H1 (cell line): ENCODE measurements at regions not wholly inside any gene's neighbourhood (a gene's known extent, or its start where the extent isn't known, plus 50 kb on each side); places are given as distances from the start of the nearest gene placed in this dataset.

ENCODE experiments used
- CTCF ChIA-PET: fragments of 300-600 bp; sonication (Branson Sonifier 250); formaldehyde crosslinking; loops from one replicate; lab custom pipeline; 2021; ENCODE audit not compliant: partially characterized antibody; lab: Charles Lee
- POLR2A ChIA-PET: fragments of 300-600 bp; sonication (Branson Sonifier 250); formaldehyde crosslinking; loops from one replicate; lab custom pipeline; 2021; ENCODE audit warnings: inconsistent platforms; ENCODE audit not compliant: partially characterized antibody; lab: Charles Lee
- DNase-seq, 2 experiments: peaks; one replicate each; pipeline versions ENCODE4 v3.0.0 to v3.0.0-alpha.2; 2010 to 2022; ENCODE audit warnings: low spot score in 2 of 2, low read depth in 1 of 2, mixed read lengths in 1 of 2
- FAIRE-seq: peaks from 2 replicates; lab custom pipeline; 2011; peaks lifted over from hg19 to GRCh38; lab: Jason Lieb, UNC
- H2AFZ ChIP-seq: 2 replicates; pipeline ENCODE4 v1.8.1; 2012; ENCODE audit warnings: low read length, inconsistent platforms
- H2AK5ac ChIP-seq: 2 replicates; pipeline ENCODE4 v1.6.1; 2013; ENCODE audit warnings: low read depth, low read length
- H2BK120ac ChIP-seq: replicated peaks from 2 replicates; pipeline ENCODE3; 2013; ENCODE audit warnings: low read depth, low read length, inconsistent platforms
- H2BK12ac ChIP-seq: 2 replicates; pipeline ENCODE4 v1.6.1; 2013; ENCODE audit warnings: low read depth, low read length
- H2BK15ac ChIP-seq: 2 replicates; pipeline ENCODE4 v1.6.1; 2013; ENCODE audit warnings: low read length
- H2BK20ac ChIP-seq: 2 replicates; pipeline ENCODE4 v1.6.1; 2013; ENCODE audit warnings: low read length
- H2BK5ac ChIP-seq: 2 replicates; pipeline ENCODE4 v1.6.1; 2013; ENCODE audit warnings: low read depth, low read length
- H3K14ac ChIP-seq: 2 replicates; pipeline ENCODE4 v1.6.1; 2013; ENCODE audit warnings: inconsistent platforms; ENCODE audit not compliant: insufficient read length
- H3K18ac ChIP-seq: 2 replicates; pipeline ENCODE4 v1.6.1; 2013; ENCODE audit warnings: low read length; ENCODE audit errors: extremely low read depth
- H3K23ac ChIP-seq: 2 replicates; pipeline ENCODE4 v1.6.1; 2013; ENCODE audit warnings: inconsistent platforms; ENCODE audit not compliant: insufficient read length
- H3K23me2 ChIP-seq: 2 replicates; pipeline ENCODE4 v1.6.1; 2013; ENCODE audit warnings: low read depth, low read length
- H3K27ac ChIP-seq: 2 replicates; pipeline ENCODE4 v1.6.1; 2011; ENCODE audit warnings: low read depth, low read length, inconsistent platforms
- H3K27me3 ChIP-seq, 4 experiments: replicated peaks in 1 of 4; 1 replicate in 1 of 4; 2 replicates in 3 of 4; pipeline versions ENCODE4 v1.6.1 to v1.8.1; 2011 to 2013; ENCODE audit warnings: low read length in 3 of 4, mild to moderate bottlenecking in 3 of 4, inconsistent platforms in 2 of 4, mixed read lengths in 2 of 4, moderate library complexity in 1 of 4; ENCODE audit not compliant: control insufficient read depth in 3 of 4, insufficient read depth in 3 of 4; ENCODE audit errors: extremely low read depth in 1 of 4
- H3K36me3 ChIP-seq, 4 experiments: 2 replicates each; pipeline versions ENCODE4 v1.6.1 to v1.8.1; 2011 to 2013; ENCODE audit warnings: mild to moderate bottlenecking in 4 of 4, low read length in 3 of 4, moderate library complexity in 2 of 4, control low read depth in 1 of 4, inconsistent platforms in 1 of 4; ENCODE audit not compliant: insufficient read depth in 4 of 4, control insufficient read depth in 2 of 4
- H3K4ac ChIP-seq: replicated peaks from 2 replicates; pipeline ENCODE3; 2013; ENCODE audit warnings: low read length, low read depth, mixed read lengths, inconsistent platforms; ENCODE audit not compliant: insufficient read length
- H3K4me1 ChIP-seq, 4 experiments: replicated peaks in 1 of 4; 1 replicate in 1 of 4; 2 replicates in 3 of 4; pipeline versions ENCODE4 v1.6.1 to v1.8.1; 2011 to 2013; ENCODE audit warnings: low read length in 3 of 4, inconsistent platforms in 2 of 4, mixed read lengths in 1 of 4; ENCODE audit not compliant: insufficient read depth in 4 of 4, control insufficient read depth in 3 of 4
- H3K4me2 ChIP-seq, 2 experiments: 2 replicates each; pipeline versions ENCODE4 v1.6.1 to v1.8.1; 2011 to 2013; ENCODE audit warnings: low read depth in 2 of 2, low read length in 2 of 2, control low read depth in 1 of 2, inconsistent platforms in 1 of 2, mild to moderate bottlenecking in 1 of 2; ENCODE audit not compliant: insufficient read depth in 1 of 2
- H3K4me3 ChIP-seq, 4 experiments: fragments of 200-600, 300-600 bp in 1 of 4; sonication (generic), shearing (Covaris generic), sonication (Bioruptor Twin) in 1 of 4; 2 replicates each; pipeline versions ENCODE4 v1.5.1 to v1.8.1; 2011 to 2016; ENCODE audit warnings: low read length in 4 of 4, low read depth in 3 of 4, control low read depth in 2 of 4, inconsistent platforms in 2 of 4, mild to moderate bottlenecking in 2 of 4, mixed read lengths in 1 of 4, moderate library complexity in 1 of 4; ENCODE audit not compliant: insufficient read depth in 2 of 4; ENCODE audit errors: extremely low read depth in 1 of 4
- H3K56ac ChIP-seq: replicated peaks from 2 replicates; pipeline ENCODE3; 2013; ENCODE audit warnings: low read depth, mild to moderate bottlenecking, mixed read lengths, low read length, inconsistent platforms; ENCODE audit not compliant: insufficient read length
- H3K79me1 ChIP-seq: 2 replicates; pipeline ENCODE4 v1.6.1; 2013; ENCODE audit warnings: low read depth, low read length, control low read depth
- H3K79me2 ChIP-seq, 2 experiments: 2 replicates each; pipeline versions ENCODE4 v1.6.1 to v1.8.1; 2012 to 2013; ENCODE audit warnings: low read length in 2 of 2, mild to moderate bottlenecking in 2 of 2, inconsistent platforms in 1 of 2; ENCODE audit not compliant: insufficient read depth in 2 of 2, control insufficient read depth in 1 of 2
- H3K9ac ChIP-seq, 4 experiments: replicated peaks in 1 of 4; 1 replicate in 1 of 4; 2 replicates in 3 of 4; pipeline versions ENCODE4 v1.6.1 to v1.8.1; 2011 to 2013; ENCODE audit warnings: low read depth in 3 of 4, low read length in 3 of 4, control low read depth in 2 of 4, mild to moderate bottlenecking in 2 of 4, moderate library complexity in 2 of 4, inconsistent platforms in 1 of 4; ENCODE audit errors: extremely low read depth in 1 of 4
- H3K9me3 ChIP-seq, 2 experiments: 2 replicates each; pipeline versions ENCODE4 v1.6.1 to v1.8.1; 2012 to 2013; ENCODE audit warnings: mild to moderate bottlenecking in 2 of 2, moderate library complexity in 2 of 2, control low read depth in 1 of 2, inconsistent platforms in 1 of 2, low read depth in 1 of 2, low read length in 1 of 2, mixed read lengths in 1 of 2; ENCODE audit not compliant: insufficient read depth in 2 of 2
- H4K20me1 ChIP-seq, 2 experiments: replicated peaks in 1 of 2; 2 replicates each; pipeline versions ENCODE3 to v1.8.1; 2011 to 2013; ENCODE audit warnings: inconsistent platforms in 2 of 2, low read length in 2 of 2, mild to moderate bottlenecking in 1 of 2; ENCODE audit not compliant: insufficient read depth in 2 of 2, control insufficient read depth in 1 of 2
- H4K5ac ChIP-seq: 2 replicates; pipeline ENCODE4 v1.6.1; 2013; ENCODE audit warnings: low read length, low read depth, mixed read lengths, inconsistent platforms; ENCODE audit not compliant: insufficient read length
- H4K8ac ChIP-seq: 2 replicates; pipeline ENCODE4 v1.8.0; 2013; ENCODE audit warnings: mild to moderate bottlenecking, moderate library complexity, low read length, inconsistent platforms; ENCODE audit not compliant: insufficient read depth; ENCODE audit errors: extremely low read depth
- H4K91ac ChIP-seq: replicated peaks from 2 replicates; pipeline ENCODE3; 2013; ENCODE audit warnings: low read length, mixed read lengths, inconsistent platforms; ENCODE audit not compliant: insufficient read length
- CTBP2 ChIP-seq: IDR thresholded peaks from 2 replicates; pipeline ENCODE4 v1.7.0; 2011; ENCODE audit warnings: borderline replicate concordance, mild to moderate bottlenecking, moderate library complexity, mixed read lengths, low read length; ENCODE audit not compliant: insufficient read depth, insufficient read length
- E2F6 ChIP-seq: IDR thresholded peaks from 2 replicates; pipeline ENCODE4 v1.6.1; 2012; ENCODE audit warnings: inconsistent platforms
- NANOG ChIP-seq: IDR thresholded peaks from 2 replicates; pipeline ENCODE4 v1.6.1; 2011; ENCODE audit warnings: low read length, low read depth, mild to moderate bottlenecking, inconsistent platforms; ENCODE audit not compliant: insufficient read depth, poor library complexity, severe bottlenecking
- NRF1 ChIP-seq: IDR thresholded peaks from 2 replicates; pipeline ENCODE4 v1.6.1; 2011; ENCODE audit warnings: mild to moderate bottlenecking, low read depth, low read length, improper control_type of control experiment
- TCF12 ChIP-seq: IDR thresholded peaks from 2 replicates; pipeline ENCODE4 v1.6.1; 2011; ENCODE audit warnings: low read depth, mild to moderate bottlenecking, low read length
- WGBS, 2 experiments: shearing (Covaris generic) in 1 of 2; methylation state at CpG; one replicate each; pipeline versions ENCODE4 v1.1.6 to v1.1.7; 2013 to 2015; ENCODE audit warnings: low lambda C conversion rate in 2 of 2, mixed read lengths in 2 of 2, inconsistent platforms in 1 of 2, low coverage in 1 of 2, missing lambda C conversion rate in 1 of 2; ENCODE audit not compliant: insufficient replicate concordance in 2 of 2, insufficient coverage in 1 of 2, insufficient read length in 1 of 2; ENCODE audit errors: extremely low coverage in 1 of 2, missing lambda C conversion rate in 1 of 2; 5-methylcytosine and 5-hydroxymethylcytosine counted together

GRCh38 chr10:4240608-4241197, 455.7 kb upstream of the KLF6 start:
- H2BK120ac ChIP-seq, result no peak overlapping the region

More at GRCh38 chr10:4240608-4241197, 455.7 kb upstream of the KLF6 start:
- Histone ChIP-seq H3K27me3 (no peaks in the 10 kb centered on the region), H2BK5ac (no peak overlapping the region), H2BK20ac (no peak overlapping the region), H4K5ac (no peak overlapping the region), H2BK12ac (no peak overlapping the region), H3K23me2 (no peaks in the 10 kb centered on the region; the same call in 1 of the 2 replicates), H3K9me3 (0 out of 4 replicates have a peak, but pooled peaks cover 0 to 4% of the 10 kb centered on the region in 2 experiments), H4K8ac (no peak overlapping the region), H3K4me1 (peaks cover 0 to 3% (median 0%) of the 10 kb centered on the region in 4 experiments; a peak in 2 of 7 replicates), H3K23ac (no peak overlapping the region), H3K56ac (no peak overlapping the region), H3K27ac (no peak overlapping the region), H3K36me3 (no peaks in the 10 kb centered on the region), H3K18ac (no peak overlapping the region), H3K14ac (no peak overlapping the region), H4K91ac (no peak overlapping the region), H3K4ac (no peak overlapping the region), H3K4me3 (no peak overlapping the region), H3K79me2 (no peaks in the 10 kb centered on the region), H4K20me1 (no peaks in the 10 kb centered on the region), H3K79me1 (no peaks in the 10 kb centered on the region), H2AFZ (peak overlapping the region; percentile 65; the same call in 1 of the 2 replicates), H3K4me2 (no peak overlapping the region), H3K9ac (no peak overlapping the region), H2AK5ac (no peak overlapping the region), H2BK15ac (no peak overlapping the region)
- FAIRE-seq, result peak; percentile 48
- CTCF ChIA-PET, result no interaction called here
- TF ChIP-seq NRF1 (no peak), E2F6 (no peak), NANOG (no peak), CTBP2 (no peak), TCF12 (no peak)
- POLR2A ChIA-PET, result no interaction called here
- DNase-seq, result no peak
- 87% methylated on average over 7 of the region's 7 CpGs; no CpG with 5 or more reads in 1 of the 2 experiments for WGBS, 2 experiments
